GM19438 (cell line): ENCODE measurements at regions not wholly inside any gene's neighbourhood (a gene's known extent, or its start where the extent isn't known, plus 50 kb on each side); places are given as distances from the start of the nearest gene placed in this dataset.

Source experiments
- ATAC-seq: cut with Tn5 transposase; IDR thresholded peaks from one replicate; pipeline ENCODE4 v1.9.1; 2021; ENCODE audit warnings: low read depth; ENCODE audit not compliant: unreplicated experiment

DNA sequence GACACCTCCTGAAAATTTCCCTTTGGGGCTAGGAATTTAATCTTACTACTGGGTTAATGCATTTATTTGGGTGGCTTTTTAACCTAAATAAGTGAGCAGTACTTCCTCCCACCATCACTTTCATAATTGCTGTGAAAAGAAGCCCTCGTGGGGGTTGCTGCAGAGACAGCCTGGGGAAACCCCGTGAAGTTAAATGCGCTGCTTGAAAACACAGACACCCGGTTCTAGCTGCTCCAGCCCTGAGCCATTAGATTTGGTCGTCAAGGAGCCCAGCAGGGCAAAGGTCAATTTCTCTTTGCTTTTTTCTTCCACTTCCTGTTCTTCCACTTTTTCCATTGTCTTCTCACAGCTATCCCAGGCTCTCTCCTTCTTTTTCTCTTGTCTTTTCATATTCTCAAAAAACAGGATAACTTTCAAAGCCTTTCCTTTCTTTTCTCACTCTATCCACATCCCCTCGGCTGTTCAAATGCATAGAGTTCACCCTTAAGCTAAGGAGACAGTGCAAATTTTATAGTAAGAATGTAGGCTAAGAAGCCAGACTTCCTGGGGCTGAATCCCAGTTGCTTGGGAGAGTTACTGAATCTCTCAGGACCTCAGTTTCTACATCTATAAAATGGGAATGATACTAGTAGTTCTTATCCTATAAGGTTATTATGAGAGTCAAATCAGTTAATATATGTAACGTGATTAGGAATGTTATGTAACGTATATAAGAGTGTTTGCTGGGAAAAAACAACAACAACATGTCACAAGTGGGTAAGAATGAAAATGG, 91.5 kb upstream of the ZNF827 start:
- ATAC-seq = peak; percentile 66

- ATAC-seq = peak; percentile 44
These were observed 90.5 kb upstream of the ZNF827 start for GRCh38 chr4:146029147-146029546.

GRCh38 chr4:146027761-146028160, 89.1 kb upstream of the ZNF827 start:
- no peak for ATAC-seq

DNA sequence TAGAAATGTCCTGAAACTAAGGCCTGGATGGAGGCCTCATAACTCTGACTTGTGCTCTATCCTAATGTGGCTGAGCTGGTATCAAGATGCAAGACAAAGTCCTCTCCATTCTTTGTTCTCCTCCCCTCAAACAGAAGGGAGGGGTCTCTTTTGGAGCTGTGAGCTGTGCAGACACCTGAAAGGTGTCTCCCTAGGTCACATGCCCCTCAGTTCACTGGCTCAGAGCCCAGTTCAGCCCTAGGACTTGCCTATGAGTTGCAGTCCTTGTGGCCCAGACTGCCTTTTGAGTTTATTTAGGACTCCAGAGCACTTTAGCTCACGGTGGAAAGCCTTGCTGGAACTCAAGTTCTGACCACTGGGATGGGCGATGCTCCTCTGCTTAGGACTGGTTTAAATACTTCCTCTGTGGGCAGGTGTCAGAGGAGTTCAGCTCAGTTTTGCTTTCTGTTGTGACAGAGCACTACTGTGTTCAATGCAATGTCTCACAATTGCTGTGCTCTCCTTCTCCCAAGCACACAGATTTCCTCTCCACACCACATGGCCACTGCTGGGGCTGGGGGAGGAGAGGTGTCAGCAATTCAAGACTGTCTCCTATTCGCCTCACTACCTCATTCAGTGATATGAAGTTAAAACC, 84.8 kb upstream of the ZNF827 start:
- ATAC-seq = peak; percentile 99

GRCh38 chr4:146022541-146022940, 83.9 kb upstream of the ZNF827 start:
- no peak for ATAC-seq

GRCh38 chr4:146018247-146018646, 79.6 kb upstream of the ZNF827 start:
- ATAC-seq = no peak

DNA sequence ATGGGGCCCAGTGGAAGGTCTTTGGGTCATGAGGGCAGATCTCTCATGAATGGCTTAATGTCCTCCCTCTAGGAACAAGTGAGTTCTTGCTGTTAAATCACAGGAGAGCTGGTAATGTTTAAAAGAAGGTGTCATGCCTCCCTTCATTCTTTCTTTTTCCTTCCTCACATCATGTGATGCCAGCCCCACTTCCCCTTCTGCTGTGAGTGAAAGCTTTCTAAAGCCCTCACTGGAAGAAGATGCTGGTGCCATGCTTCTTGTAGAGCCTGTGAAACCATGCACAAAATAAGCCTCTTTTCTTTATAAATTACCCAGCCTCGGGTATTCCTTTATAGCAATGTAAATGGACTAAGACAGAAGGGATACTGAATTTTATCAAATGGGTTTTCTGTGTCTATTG, 66.1 kb upstream of the ZNF827 start:
- ATAC-seq = no peak

- no peak for ATAC-seq
These were observed 50.0 kb upstream of the ZNF827 start for GRCh38 chr4:145988628-145989027.
